ENCODE measurements at regions not wholly inside any gene's neighbourhood (a gene's known extent, or its start where the extent isn't known, plus 50 kb on each side); places are given as distances from the start of the nearest gene placed in this dataset.

- TF ChIP-seq CTCF (IDR thresholded peaks at IDR 0.05; ENCODE audit: poor library complexity, severe bottlenecking) (no peak), REST (IDR thresholded peaks at IDR 0.05; ENCODE audit: borderline replicate concordance) (no peak), POLR2AphosphoS5 (IDR thresholded peaks at IDR 0.05) (no peak), EZH2 (IDR thresholded peaks at IDR 0.05; ENCODE audit: borderline replicate concordance, insufficient read depth, low read length, poor library complexity, severe bottlenecking) (no peak), EP300 (conservative IDR thresholded peaks at IDR 0.05; ENCODE audit: poor library complexity, severe bottlenecking) (no peak), SMC3 (conservative IDR thresholded peaks at IDR 0.05; ENCODE audit: poor library complexity) (no peak)
Observed at GRCh38 chr1:80164150-80164549, 1157.6 kb upstream of the ADGRL4 start.

All from neural cell (in vitro differentiated cells).